H1 (cell line): ENCODE measurements at regions not wholly inside any gene's neighbourhood (a gene's known extent, or its start where the extent isn't known, plus 50 kb on each side); places are given as distances from the start of the nearest gene placed in this dataset.

Source experiments
- CTCF ChIA-PET: fragments of 300-600 bp; sonication (Branson Sonifier 250); formaldehyde crosslinking; loops from one replicate; lab custom pipeline; 2021; ENCODE audit not compliant: partially characterized antibody; lab: Charles Lee
- POLR2A ChIA-PET: fragments of 300-600 bp; sonication (Branson Sonifier 250); formaldehyde crosslinking; loops from one replicate; lab custom pipeline; 2021; ENCODE audit warnings: inconsistent platforms; ENCODE audit not compliant: partially characterized antibody; lab: Charles Lee
- DNase-seq, 2 experiments: peaks; one replicate each; pipeline versions ENCODE4 v3.0.0 to v3.0.0-alpha.2; 2010 to 2022; ENCODE audit warnings: low spot score in 2 of 2, low read depth in 1 of 2, mixed read lengths in 1 of 2
- FAIRE-seq: peaks from 2 replicates; lab custom pipeline; 2011; peaks lifted over from hg19 to GRCh38; lab: Jason Lieb, UNC
- H2AFZ ChIP-seq: 2 replicates; pipeline ENCODE4 v1.8.1; 2012; ENCODE audit warnings: low read length, inconsistent platforms
- H2AK5ac ChIP-seq: 2 replicates; pipeline ENCODE4 v1.6.1; 2013; ENCODE audit warnings: low read depth, low read length
- H2BK120ac ChIP-seq: replicated peaks from 2 replicates; pipeline ENCODE3; 2013; ENCODE audit warnings: low read depth, low read length, inconsistent platforms
- H2BK12ac ChIP-seq: 2 replicates; pipeline ENCODE4 v1.6.1; 2013; ENCODE audit warnings: low read depth, low read length
- H2BK15ac ChIP-seq: 2 replicates; pipeline ENCODE4 v1.6.1; 2013; ENCODE audit warnings: low read length
- H2BK20ac ChIP-seq: 2 replicates; pipeline ENCODE4 v1.6.1; 2013; ENCODE audit warnings: low read length
- H2BK5ac ChIP-seq: 2 replicates; pipeline ENCODE4 v1.6.1; 2013; ENCODE audit warnings: low read depth, low read length
- H3K14ac ChIP-seq: 2 replicates; pipeline ENCODE4 v1.6.1; 2013; ENCODE audit warnings: inconsistent platforms; ENCODE audit not compliant: insufficient read length
- H3K18ac ChIP-seq: 2 replicates; pipeline ENCODE4 v1.6.1; 2013; ENCODE audit warnings: low read length; ENCODE audit errors: extremely low read depth
- H3K23ac ChIP-seq: 2 replicates; pipeline ENCODE4 v1.6.1; 2013; ENCODE audit warnings: inconsistent platforms; ENCODE audit not compliant: insufficient read length
- H3K23me2 ChIP-seq: 2 replicates; pipeline ENCODE4 v1.6.1; 2013; ENCODE audit warnings: low read depth, low read length
- H3K27ac ChIP-seq: 2 replicates; pipeline ENCODE4 v1.6.1; 2011; ENCODE audit warnings: low read depth, low read length, inconsistent platforms
- H3K27me3 ChIP-seq, 4 experiments: replicated peaks in 1 of 4; 1 replicate in 1 of 4; 2 replicates in 3 of 4; pipeline versions ENCODE4 v1.6.1 to v1.8.1; 2011 to 2013; ENCODE audit warnings: low read length in 3 of 4, mild to moderate bottlenecking in 3 of 4, inconsistent platforms in 2 of 4, mixed read lengths in 2 of 4, moderate library complexity in 1 of 4; ENCODE audit not compliant: control insufficient read depth in 3 of 4, insufficient read depth in 3 of 4; ENCODE audit errors: extremely low read depth in 1 of 4
- H3K36me3 ChIP-seq, 4 experiments: 2 replicates each; pipeline versions ENCODE4 v1.6.1 to v1.8.1; 2011 to 2013; ENCODE audit warnings: mild to moderate bottlenecking in 4 of 4, low read length in 3 of 4, moderate library complexity in 2 of 4, control low read depth in 1 of 4, inconsistent platforms in 1 of 4; ENCODE audit not compliant: insufficient read depth in 4 of 4, control insufficient read depth in 2 of 4
- H3K4ac ChIP-seq: replicated peaks from 2 replicates; pipeline ENCODE3; 2013; ENCODE audit warnings: low read length, low read depth, mixed read lengths, inconsistent platforms; ENCODE audit not compliant: insufficient read length
- H3K4me1 ChIP-seq, 4 experiments: replicated peaks in 1 of 4; 1 replicate in 1 of 4; 2 replicates in 3 of 4; pipeline versions ENCODE4 v1.6.1 to v1.8.1; 2011 to 2013; ENCODE audit warnings: low read length in 3 of 4, inconsistent platforms in 2 of 4, mixed read lengths in 1 of 4; ENCODE audit not compliant: insufficient read depth in 4 of 4, control insufficient read depth in 3 of 4
- H3K4me2 ChIP-seq, 2 experiments: 2 replicates each; pipeline versions ENCODE4 v1.6.1 to v1.8.1; 2011 to 2013; ENCODE audit warnings: low read depth in 2 of 2, low read length in 2 of 2, control low read depth in 1 of 2, inconsistent platforms in 1 of 2, mild to moderate bottlenecking in 1 of 2; ENCODE audit not compliant: insufficient read depth in 1 of 2
- H3K4me3 ChIP-seq, 4 experiments: fragments of 200-600, 300-600 bp in 1 of 4; sonication (generic), shearing (Covaris generic), sonication (Bioruptor Twin) in 1 of 4; 2 replicates each; pipeline versions ENCODE4 v1.5.1 to v1.8.1; 2011 to 2016; ENCODE audit warnings: low read length in 4 of 4, low read depth in 3 of 4, control low read depth in 2 of 4, inconsistent platforms in 2 of 4, mild to moderate bottlenecking in 2 of 4, mixed read lengths in 1 of 4, moderate library complexity in 1 of 4; ENCODE audit not compliant: insufficient read depth in 2 of 4; ENCODE audit errors: extremely low read depth in 1 of 4
- H3K56ac ChIP-seq: replicated peaks from 2 replicates; pipeline ENCODE3; 2013; ENCODE audit warnings: low read depth, mild to moderate bottlenecking, mixed read lengths, low read length, inconsistent platforms; ENCODE audit not compliant: insufficient read length
- H3K79me1 ChIP-seq: 2 replicates; pipeline ENCODE4 v1.6.1; 2013; ENCODE audit warnings: low read depth, low read length, control low read depth
- H3K79me2 ChIP-seq, 2 experiments: 2 replicates each; pipeline versions ENCODE4 v1.6.1 to v1.8.1; 2012 to 2013; ENCODE audit warnings: low read length in 2 of 2, mild to moderate bottlenecking in 2 of 2, inconsistent platforms in 1 of 2; ENCODE audit not compliant: insufficient read depth in 2 of 2, control insufficient read depth in 1 of 2
- H3K9ac ChIP-seq, 4 experiments: replicated peaks in 1 of 4; 1 replicate in 1 of 4; 2 replicates in 3 of 4; pipeline versions ENCODE4 v1.6.1 to v1.8.1; 2011 to 2013; ENCODE audit warnings: low read depth in 3 of 4, low read length in 3 of 4, control low read depth in 2 of 4, mild to moderate bottlenecking in 2 of 4, moderate library complexity in 2 of 4, inconsistent platforms in 1 of 4; ENCODE audit errors: extremely low read depth in 1 of 4
- H3K9me3 ChIP-seq, 2 experiments: 2 replicates each; pipeline versions ENCODE4 v1.6.1 to v1.8.1; 2012 to 2013; ENCODE audit warnings: mild to moderate bottlenecking in 2 of 2, moderate library complexity in 2 of 2, control low read depth in 1 of 2, inconsistent platforms in 1 of 2, low read depth in 1 of 2, low read length in 1 of 2, mixed read lengths in 1 of 2; ENCODE audit not compliant: insufficient read depth in 2 of 2
- H4K20me1 ChIP-seq, 2 experiments: replicated peaks in 1 of 2; 2 replicates each; pipeline versions ENCODE3 to v1.8.1; 2011 to 2013; ENCODE audit warnings: inconsistent platforms in 2 of 2, low read length in 2 of 2, mild to moderate bottlenecking in 1 of 2; ENCODE audit not compliant: insufficient read depth in 2 of 2, control insufficient read depth in 1 of 2
- H4K5ac ChIP-seq: 2 replicates; pipeline ENCODE4 v1.6.1; 2013; ENCODE audit warnings: low read length, low read depth, mixed read lengths, inconsistent platforms; ENCODE audit not compliant: insufficient read length
- H4K8ac ChIP-seq: 2 replicates; pipeline ENCODE4 v1.8.0; 2013; ENCODE audit warnings: mild to moderate bottlenecking, moderate library complexity, low read length, inconsistent platforms; ENCODE audit not compliant: insufficient read depth; ENCODE audit errors: extremely low read depth
- H4K91ac ChIP-seq: replicated peaks from 2 replicates; pipeline ENCODE3; 2013; ENCODE audit warnings: low read length, mixed read lengths, inconsistent platforms; ENCODE audit not compliant: insufficient read length
- ASH2L ChIP-seq: fragments of 200-600, 300-600 bp; sonication (generic); IDR thresholded peaks from one replicate; pipeline ENCODE4 v1.7.1; 2017; ENCODE audit warnings: low read length
- BACH1 ChIP-seq: IDR thresholded peaks from 2 replicates; pipeline ENCODE4 v1.6.1; 2012; ENCODE audit warnings: low read length, improper control_type of control experiment
- CEBPB ChIP-seq: IDR thresholded peaks from 2 replicates; pipeline ENCODE4 v1.6.1; 2012; ENCODE audit warnings: low read depth, low read length
- FOSL1 ChIP-seq: IDR thresholded peaks from 2 replicates; pipeline ENCODE4 v1.6.1; 2011; ENCODE audit warnings: mild to moderate bottlenecking, low read depth, low read length, moderate library complexity; ENCODE audit not compliant: insufficient read depth
- HDAC2 ChIP-seq, 2 experiments: fragments of 300-600 bp in 1 of 2; sonication (generic) in 1 of 2; IDR thresholded peaks; 2 replicates each; pipeline ENCODE4 v1.6.1; 2011 to 2012; ENCODE audit warnings: low read depth in 2 of 2, low read length in 2 of 2, mild to moderate bottlenecking in 2 of 2, moderate library complexity in 2 of 2, borderline replicate concordance in 1 of 2, inconsistent platforms in 1 of 2
- NRF1 ChIP-seq: IDR thresholded peaks from 2 replicates; pipeline ENCODE4 v1.6.1; 2011; ENCODE audit warnings: mild to moderate bottlenecking, low read depth, low read length, improper control_type of control experiment
- PHF8 ChIP-seq: fragments of 200-600 bp; sonication (generic); conservative IDR thresholded peaks from 2 replicates; pipeline ENCODE4 v1.7.1; 2012; ENCODE audit warnings: low read depth, mild to moderate bottlenecking, inconsistent platforms, low read length, moderate library complexity
- POU5F1 ChIP-seq: IDR thresholded peaks from 2 replicates; pipeline ENCODE4 v1.6.1; 2011; ENCODE audit warnings: low read depth, mild to moderate bottlenecking, low read length, moderate library complexity
- RAD21 ChIP-seq, 2 experiments: IDR thresholded peaks in 1 of 2; conservative IDR thresholded peaks in 1 of 2; 2 replicates each; pipeline ENCODE4 v1.6.1; 2011; ENCODE audit warnings: low read depth in 2 of 2, low read length in 2 of 2, improper control_type of control experiment in 1 of 2, inconsistent platforms in 1 of 2, mild to moderate bottlenecking in 1 of 2, moderate library complexity in 1 of 2
- SIX5 ChIP-seq: IDR thresholded peaks from 2 replicates; pipeline ENCODE4 v1.6.1; 2011; ENCODE audit warnings: mild to moderate bottlenecking, low read depth, low read length
- SP4 ChIP-seq: IDR thresholded peaks from 2 replicates; pipeline ENCODE4 v1.6.1; 2012; ENCODE audit warnings: low read length, inconsistent platforms
- TEAD4 ChIP-seq: IDR thresholded peaks from 2 replicates; pipeline ENCODE4 v1.6.1; 2012; ENCODE audit warnings: low read depth, low read length, inconsistent platforms, mixed read lengths
- WGBS, 2 experiments: shearing (Covaris generic) in 1 of 2; methylation state at CpG; one replicate each; pipeline versions ENCODE4 v1.1.6 to v1.1.7; 2013 to 2015; ENCODE audit warnings: low lambda C conversion rate in 2 of 2, mixed read lengths in 2 of 2, inconsistent platforms in 1 of 2, low coverage in 1 of 2, missing lambda C conversion rate in 1 of 2; ENCODE audit not compliant: insufficient replicate concordance in 2 of 2, insufficient coverage in 1 of 2, insufficient read length in 1 of 2; ENCODE audit errors: extremely low coverage in 1 of 2, missing lambda C conversion rate in 1 of 2; 5-methylcytosine and 5-hydroxymethylcytosine counted together
- TF ChIP-seq, protein P1 (sequence below): IDR thresholded peaks from 2 replicates; pipeline ENCODE4 v1.6.1; 2011; ENCODE audit warnings: low read depth, mild to moderate bottlenecking, low read length; ENCODE audit not compliant: insufficient read depth

DNA sequence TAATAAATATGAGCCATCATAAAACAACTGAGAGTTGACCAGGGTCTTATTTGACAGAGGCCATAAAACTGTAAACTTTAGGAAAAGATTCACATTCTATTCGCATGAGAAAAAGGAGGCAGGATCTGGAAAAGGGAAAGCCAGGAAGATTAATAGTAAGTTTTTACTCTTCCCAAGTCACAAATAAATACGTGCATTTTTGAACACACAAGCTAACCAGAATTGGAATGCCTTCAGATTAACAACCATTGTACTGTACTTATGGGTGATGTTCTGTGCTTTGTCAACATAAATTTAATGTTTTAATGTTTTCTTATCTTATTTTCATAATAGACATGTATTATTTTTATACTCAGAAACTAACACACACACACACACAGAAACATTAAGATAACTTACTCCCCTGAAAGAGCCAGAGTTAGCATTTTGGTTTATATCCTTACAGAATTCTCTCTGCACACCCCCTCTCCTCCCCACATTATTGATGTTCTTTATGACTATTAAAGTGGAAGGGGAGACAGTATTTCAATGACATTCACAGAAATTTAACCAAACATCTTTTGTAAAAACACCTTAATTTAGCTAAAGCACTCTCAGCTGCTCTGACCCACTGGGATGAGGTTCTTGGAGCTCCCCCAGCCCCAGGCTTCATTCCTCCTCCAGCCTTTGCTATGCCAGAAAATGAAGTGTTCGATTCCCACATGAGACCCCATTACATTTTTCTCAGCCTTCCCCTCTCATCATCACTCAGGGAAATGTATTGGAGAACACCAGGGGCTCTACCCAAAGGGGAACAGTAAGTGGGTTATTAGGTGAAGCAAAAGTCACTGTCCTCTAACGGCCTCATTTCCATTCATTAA is 155.5 kb downstream of the ESM1 start:
- CTCF ChIA-PET: interaction anchor here (0.5 to 1.2 kb wide), 5 partner anchors 15 to 586 kb away, joined by 3 to 8 read pairs (median 3); no protein-coding TSS in a partner anchor
- POLR2A ChIA-PET: no interaction called here
- WGBS, 2 experiments: 84% methylated on average over 4 of the region's 4 CpGs; no CpG with 5 or more reads in 1 of the 2 experiments
- TF ChIP-seq BACH1 (no peak), FOSL1 (no peak), CEBPB (no peak), HDAC2 (IDR thresholded peaks at IDR 0.05; ENCODE audit: borderline replicate concordance in 1 of 2, low read depth in 2 of 2, low read length in 2 of 2) (no peak), RAD21 (IDR thresholded peaks at IDR 0.05 in 1 of 2, conservative IDR thresholded peaks at IDR 0.05 in 1 of 2; ENCODE audit: low read depth in 2 of 2, low read length in 2 of 2) (no peak), SP4 (no peak), ASH2L (no peak), NRF1 (no peak), SIX5 (no peak), PHF8 (no peak), TEAD4 (no peak), POU5F1 (no peak)
- TF ChIP-seq, protein P1, sequence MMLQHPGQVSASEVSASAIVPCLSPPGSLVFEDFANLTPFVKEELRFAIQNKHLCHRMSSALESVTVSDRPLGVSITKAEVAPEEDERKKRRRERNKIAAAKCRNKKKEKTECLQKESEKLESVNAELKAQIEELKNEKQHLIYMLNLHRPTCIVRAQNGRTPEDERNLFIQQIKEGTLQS: no peak

More for the DNA sequence above, 155.5 kb downstream of the ESM1 start:
- H4K5ac ChIP-seq: no peak overlapping the region
- H3K27ac ChIP-seq: no peak overlapping the region
- no peaks in the 10 kb centered on the region for H3K79me2 ChIP-seq
- FAIRE-seq (no peak), DNase-seq (no peak)
- H3K9me3 ChIP-seq: no peaks in the 10 kb centered on the region
- no peak overlapping the region for H3K4me3 ChIP-seq
- H2BK12ac ChIP-seq: no peak overlapping the region
- no peak overlapping the region for H4K8ac ChIP-seq
- no peak overlapping the region for H3K18ac ChIP-seq
- no peaks in the 10 kb centered on the region for H3K23me2 ChIP-seq
- H3K14ac ChIP-seq: no peak overlapping the region
- no peaks in the 10 kb centered on the region for H3K36me3 ChIP-seq
- H3K9ac ChIP-seq: no peak overlapping the region
- H2BK15ac ChIP-seq: no peak overlapping the region
- H4K91ac ChIP-seq: no peak overlapping the region
- no peak overlapping the region for H3K56ac ChIP-seq
- H3K23ac ChIP-seq: no peak overlapping the region
- H2BK120ac ChIP-seq: no peak overlapping the region
- no peaks in the 10 kb centered on the region for H4K20me1 ChIP-seq
- no peak overlapping the region for H2AK5ac ChIP-seq
- no peaks in the 10 kb centered on the region for H3K27me3 ChIP-seq
- H3K4me2 ChIP-seq: no peak overlapping the region
- no peaks in the 10 kb centered on the region for H3K79me1 ChIP-seq
- no peak overlapping the region for H2AFZ ChIP-seq
- H2BK5ac ChIP-seq: no peak overlapping the region
- H3K4me1 ChIP-seq: no peaks in the 10 kb centered on the region
- H3K4ac ChIP-seq: no peak overlapping the region
- H2BK20ac ChIP-seq: no peak overlapping the region
